ENCODE measurements at regions not wholly inside any gene's neighbourhood (a gene's known extent, or its start where the extent isn't known, plus 50 kb on each side); places are given as distances from the start of the nearest gene placed in this dataset.

GRCh38 chr20:10731190-10731965, 57.6 kb upstream of the JAG1 start:
- intact Hi-C loops (cut with DNase I; ENCODE audit: low total_unique reads) = no loop called here
- no peak for DNase-seq
- Histone ChIP-seq H3K27ac (no peak overlapping the region), H3K9me3 (no peaks in the 10 kb centered on the region), H3K4me1 (no peaks in the 10 kb centered on the region), H3K4me3 (no peak overlapping the region), H3K36me3 (no peaks in the 10 kb centered on the region), H3K27me3 (no peaks in the 10 kb centered on the region)
- TF ChIP-seq CTCF (IDR thresholded peaks at IDR 0.05) (no peak), POLR2A (IDR thresholded peaks at IDR 0.05) (no peak)

- Histone ChIP-seq H3K27ac (no peak overlapping the region), H3K27me3 (no peaks in the 10 kb centered on the region), H3K4me3 (no peak overlapping the region), H3K36me3 (no peaks in the 10 kb centered on the region), H3K9me3 (no peaks in the 10 kb centered on the region), H3K4me1 (no peaks in the 10 kb centered on the region)
- intact Hi-C loops (cut with DNase I; ENCODE audit: low total_unique reads) = no loop called here
- TF ChIP-seq POLR2A (IDR thresholded peaks at IDR 0.05) = no peak
- TF ChIP-seq CTCF (IDR thresholded peaks at IDR 0.05) = no peak
- DNase-seq = no peak
Measured at GRCh38 chr20:10733122-10733521, 59.3 kb upstream of the JAG1 start.

DNA sequence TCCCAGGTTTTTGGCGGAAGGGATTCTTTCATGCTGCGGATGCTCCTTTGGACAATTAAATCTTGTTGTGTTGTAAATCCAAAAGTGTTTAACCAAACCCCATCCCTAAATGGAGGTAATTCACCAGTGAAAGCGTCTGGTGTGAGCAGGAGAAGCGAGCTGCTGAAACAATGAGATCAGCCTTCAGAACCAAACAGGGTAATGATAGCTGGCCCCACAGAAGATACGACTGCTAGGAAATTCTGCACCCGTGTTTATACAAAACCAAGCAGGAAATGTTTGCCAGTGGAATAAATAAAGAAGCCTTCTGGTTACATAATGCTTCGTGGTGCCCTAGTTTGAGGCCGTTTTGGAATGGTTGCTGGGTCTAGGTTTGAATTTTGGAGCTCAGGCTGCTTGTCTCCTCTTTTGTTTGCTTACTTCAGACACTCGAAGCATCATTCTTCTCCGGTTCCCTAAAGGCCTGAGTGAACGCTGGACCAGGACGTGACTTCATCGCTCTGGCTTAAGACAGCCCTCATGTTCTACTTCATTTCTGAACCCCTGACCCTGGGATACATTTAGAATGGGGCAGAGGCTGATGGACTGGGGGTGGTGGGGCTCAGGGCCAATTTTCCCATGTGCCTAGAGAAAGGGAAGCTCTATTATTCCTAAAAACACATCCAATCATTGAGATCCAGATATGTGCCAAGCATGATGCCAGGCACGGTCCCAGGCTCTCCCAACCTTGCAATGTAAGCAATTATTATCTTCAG, 61.6 kb upstream of the JAG1 start:
- DNase-seq = no peak
- no peak overlapping the region for H3K27ac ChIP-seq

DNA sequence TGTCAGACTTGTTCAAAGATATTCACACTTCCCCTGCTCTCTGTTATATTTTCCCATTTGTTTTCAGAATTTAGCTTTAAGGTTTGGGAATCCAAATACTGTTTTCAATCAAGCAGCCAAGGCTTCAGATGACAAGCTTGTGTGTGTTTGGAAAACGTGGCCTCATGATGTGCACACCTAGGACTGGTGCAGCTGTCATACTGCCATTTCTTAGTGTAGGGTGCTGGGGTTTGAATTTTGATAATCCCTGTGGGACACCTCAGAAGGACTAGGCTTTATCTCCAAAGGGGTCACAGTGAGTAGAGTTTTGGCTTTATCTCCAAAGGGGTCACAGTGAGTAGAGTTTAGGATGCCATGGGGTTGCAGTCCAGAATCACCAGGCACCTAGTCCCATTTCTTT, 65.3 kb upstream of the JAG1 start:
- Histone ChIP-seq H3K36me3 (no peaks in the 10 kb centered on the region), H3K27ac (peak overlapping the region; percentile 50 to 71), H3K4me3 (peak overlapping the region in 1 of 2 donors; percentile 15), H3K27me3 (no peaks in the 10 kb centered on the region), H3K4me1 (no peaks in the 10 kb centered on the region), H3K9me3 (no peaks in the 10 kb centered on the region)
- intact Hi-C loops (cut with DNase I; ENCODE audit: low total_unique reads) = no loop called here
- DNase-seq = no peak
- TF ChIP-seq POLR2A (IDR thresholded peaks at IDR 0.05) (no peak), CTCF (IDR thresholded peaks at IDR 0.05) (no peak)

More for the DNA sequence above, 61.6 kb upstream of the JAG1 start:
- Histone ChIP-seq H3K9me3 (no peaks in the 10 kb centered on the region), H3K27me3 (no peaks in the 10 kb centered on the region), H3K36me3 (no peaks in the 10 kb centered on the region), H3K4me1 (no peaks in the 10 kb centered on the region), H3K4me3 (no peak overlapping the region)
- TF ChIP-seq POLR2A (IDR thresholded peaks at IDR 0.05) (no peak), CTCF (IDR thresholded peaks at IDR 0.05) (no peak)
- intact Hi-C loops (cut with DNase I; ENCODE audit: low total_unique reads) = no loop called here

DNA sequence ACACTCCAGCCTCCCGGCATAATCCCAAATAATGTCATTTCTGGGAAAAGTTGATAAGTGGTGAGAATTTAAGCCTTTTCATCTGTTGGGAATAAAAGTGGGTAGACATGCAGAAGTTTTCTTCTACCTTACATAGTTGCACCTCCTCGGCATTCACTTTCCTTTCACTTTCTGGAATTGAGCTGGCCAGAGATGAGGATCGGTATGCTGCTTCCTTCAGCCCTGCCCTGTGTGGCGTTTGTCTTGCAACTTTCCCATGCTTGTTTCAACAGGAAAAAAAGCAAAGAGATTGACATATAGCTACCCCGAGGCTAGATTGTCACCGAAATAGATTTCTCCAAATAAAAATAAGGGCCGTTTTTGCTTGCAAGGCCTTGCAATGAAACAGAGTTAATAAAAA, 65.8 kb upstream of the JAG1 start:
- peak overlapping the region; percentile 50 to 71 for H3K27ac ChIP-seq
- H3K4me3 ChIP-seq = peak overlapping the region in 1 of 2 donors; percentile 15
- H3K27me3 ChIP-seq = no peaks in the 10 kb centered on the region
- no peak for DNase-seq
- TF ChIP-seq POLR2A (IDR thresholded peaks at IDR 0.05) = no peak
- TF ChIP-seq CTCF (IDR thresholded peaks at IDR 0.05) = no peak
- no peaks in the 10 kb centered on the region for H3K9me3 ChIP-seq
- H3K36me3 ChIP-seq = no peaks in the 10 kb centered on the region
- intact Hi-C loops (cut with DNase I; ENCODE audit: low total_unique reads) = no loop called here
- no peaks in the 10 kb centered on the region for H3K4me1 ChIP-seq

Data from uterus (tissue), 3 donors.